GM12892 (cell line): ENCODE measurements at regions not wholly inside any gene's neighbourhood (a gene's known extent, or its start where the extent isn't known, plus 50 kb on each side); places are given as distances from the start of the nearest gene placed in this dataset.
A peak's percentile ranks its signal among the peaks of the same experiment; 100 is the strongest.
"Not testable (repeated sequence)": the region's sequence is repeated elsewhere in the genome, so short reads cannot be mapped to it uniquely, and the experiment has no call there.

Experiments used
- DNase-seq: peaks from one replicate; pipeline ENCODE4 v3.0.0; 2011; ENCODE audit not compliant: insufficient read length
- FAIRE-seq: peaks from 2 replicates; lab custom pipeline; 2011; peaks lifted over from hg19 to GRCh38; lab: Jason Lieb, UNC
- POLR2A ChIP-seq: IDR thresholded peaks from 2 replicates; pipeline ENCODE4 v1.6.1; 2011; ENCODE audit warnings: low read depth, low read length, control low read depth
- POLR2AphosphoS5 ChIP-seq: IDR thresholded peaks from 2 replicates; pipeline ENCODE4 v1.6.1; 2011; ENCODE audit warnings: low read depth, low read length, control low read depth
- TAF1 ChIP-seq: IDR thresholded peaks from 2 replicates; pipeline ENCODE4 v1.6.1; 2011; ENCODE audit warnings: low read depth, mild to moderate bottlenecking, control low read depth, low read length, borderline replicate concordance

GRCh38 chr15:58357529-58358476 is 74.0 kb upstream of the LIPC start:
- FAIRE-seq, result no peak
- TF ChIP-seq TAF1 (no peak), POLR2A (no peak), POLR2AphosphoS5 (no peak)
- no peak for DNase-seq

GRCh38 chr15:58360421-58361090 is 71.2 kb upstream of the LIPC start:
- no peak for FAIRE-seq
- no peak for DNase-seq
- TF ChIP-seq POLR2AphosphoS5 (no peak), TAF1 (no peak), POLR2A (no peak)

GRCh38 chr15:58361273-58361759 is 70.5 kb upstream of the LIPC start:
- FAIRE-seq, result no peak
- TF ChIP-seq POLR2A, result no peak
- no peak for TF ChIP-seq TAF1
- no peak for TF ChIP-seq POLR2AphosphoS5
- no peak for DNase-seq

GRCh38 chr15:58362262-58362922 is 69.4 kb upstream of the LIPC start:
- TF ChIP-seq TAF1 (no peak), POLR2AphosphoS5 (no peak), POLR2A (no peak)
- FAIRE-seq (no peak), DNase-seq (no peak)

GRCh38 chr15:58363118-58363517 is 68.7 kb upstream of the LIPC start:
- not testable (repeated sequence) for DNase-seq, FAIRE-seq

- FAIRE-seq, DNase-seq: not testable (repeated sequence)
Observed at GRCh38 chr15:58363673-58364072, 68.1 kb upstream of the LIPC start.

- FAIRE-seq, DNase-seq: not testable (repeated sequence)
Observed at GRCh38 chr15:58365098-58365497, 66.7 kb upstream of the LIPC start.

GRCh38 chr15:58369261-58369701 is 62.5 kb upstream of the LIPC start:
- no peak for TF ChIP-seq TAF1
- no peak for TF ChIP-seq POLR2AphosphoS5
- TF ChIP-seq POLR2A, result no peak
- FAIRE-seq, result peak; percentile 42
- DNase-seq, result no peak

GRCh38 chr15:58369956-58370355 is 61.8 kb upstream of the LIPC start:
- DNase-seq (no peak), FAIRE-seq (no peak)
- no peak for TF ChIP-seq POLR2A
- TF ChIP-seq POLR2AphosphoS5, result no peak
- no peak for TF ChIP-seq TAF1

- no peak for TF ChIP-seq POLR2AphosphoS5
- no peak for TF ChIP-seq POLR2A
- TF ChIP-seq TAF1, result no peak
- no peak for FAIRE-seq
- DNase-seq, result no peak
Observed at GRCh38 chr15:58374147-58374546, 57.6 kb upstream of the LIPC start.

- FAIRE-seq, result no peak
- DNase-seq, result no peak
Observed at GRCh38 chr15:58377193-58377592, 54.6 kb upstream of the LIPC start.

More at GRCh38 chr15:58377193-58377592, 54.6 kb upstream of the LIPC start:
- no peak for TF ChIP-seq TAF1
- no peak for TF ChIP-seq POLR2AphosphoS5
- no peak for TF ChIP-seq POLR2A
